GM19035 (cell line): ENCODE measurements at regions not wholly inside any gene's neighbourhood (a gene's known extent, or its start where the extent isn't known, plus 50 kb on each side); places are given as distances from the start of the nearest gene placed in this dataset.
"Not testable (repeated sequence)": the region's sequence is repeated elsewhere in the genome, so short reads cannot be mapped to it uniquely, and the experiment has no call there.

Experiments
- ATAC-seq: cut with Tn5 transposase; IDR thresholded peaks from one replicate; pipeline ENCODE4 v1.9.1; 2021; ENCODE audit not compliant: unreplicated experiment

- ATAC-seq = no peak
Observed at GRCh38 chr1:217138799-217139466, 415.7 kb upstream of the ESRRG start.

GRCh38 chr1:217138173-217138765 lies 415.0 kb upstream of the ESRRG start:
- no peak for ATAC-seq

- ATAC-seq = no peak
Observed at GRCh38 chr1:217137210-217137881, 414.1 kb upstream of the ESRRG start.

- ATAC-seq = no peak
Observed at GRCh38 chr1:217136895-217137205, 413.6 kb upstream of the ESRRG start.

- ATAC-seq = no peak
Observed at GRCh38 chr1:217135987-217136894, 413.0 kb upstream of the ESRRG start.

- ATAC-seq = no peak
Observed at GRCh38 chr1:217135569-217135915, 412.3 kb upstream of the ESRRG start.

GRCh38 chr1:217134857-217135568 lies 411.8 kb upstream of the ESRRG start:
- peak; percentile 64 for ATAC-seq

- ATAC-seq = no peak
Observed at GRCh38 chr1:217133958-217134856, 411.0 kb upstream of the ESRRG start.

GRCh38 chr1:217133092-217133491 lies 409.9 kb upstream of the ESRRG start:
- ATAC-seq = no peak

GRCh38 chr1:217123340-217123739 lies 400.1 kb upstream of the ESRRG start:
- not testable (repeated sequence) for ATAC-seq

GRCh38 chr1:217117973-217118465 lies 394.8 kb upstream of the ESRRG start:
- ATAC-seq = no peak

- no peak for ATAC-seq
Observed at GRCh38 chr1:217115404-217116380, 392.5 kb upstream of the ESRRG start.

GRCh38 chr1:217109928-217110327 lies 386.7 kb upstream of the ESRRG start:
- no peak for ATAC-seq

GRCh38 chr1:217106231-217106901 lies 383.1 kb upstream of the ESRRG start:
- no peak for ATAC-seq

- ATAC-seq = no peak
Observed at GRCh38 chr1:217105437-217105836, 382.2 kb upstream of the ESRRG start.

GRCh38 chr1:217097819-217098218 lies 374.6 kb upstream of the ESRRG start:
- ATAC-seq = no peak

GRCh38 chr1:217096200-217096599 lies 373.0 kb upstream of the ESRRG start:
- ATAC-seq = no peak

GRCh38 chr1:217095050-217095622 lies 371.9 kb upstream of the ESRRG start:
- no peak for ATAC-seq
